SK-N-SH (cell line): ENCODE measurements at regions not wholly inside any gene's neighbourhood (a gene's known extent, or its start where the extent isn't known, plus 50 kb on each side); places are given as distances from the start of the nearest gene placed in this dataset.

Experiments
- CTCF ChIA-PET: fragments of 300-600, 350-600 bp; formaldehyde crosslinking; extraction: SDS; loops from one replicate; lab custom pipeline; 2021; lab: Yijun Ruan, JAX
- POLR2A ChIA-PET: fragments of 350-600 bp; sonication (Branson Sonifier 250); formaldehyde crosslinking; extraction: SDS; loops from one replicate; lab custom pipeline; 2020; ENCODE audit warnings: antibody characterized with exemption, inconsistent platforms; lab: Yijun Ruan, JAX
- DNase-seq: peaks from one replicate; pipeline ENCODE4 v3.0.0; 2012
- H2AFZ ChIP-seq: fragments of 200-600 bp; sonication (generic); 2 replicates; pipeline ENCODE4 v1.8.1; 2016; ENCODE audit warnings: antibody characterized with exemption, mild to moderate bottlenecking, low read depth
- H3F3A ChIP-seq: fragments of 200-600 bp; sonication (generic); replicated peaks from 2 replicates; pipeline ENCODE3; 2016; ENCODE audit warnings: antibody characterized with exemption, mild to moderate bottlenecking; ENCODE audit not compliant: insufficient read depth
- H3K27ac ChIP-seq, 2 experiments: fragments of 200-500 bp in 1 of 2; fragments of 200-600 bp in 1 of 2; sonication (Bioruptor generic) in 1 of 2; sonication (generic), shearing (Covaris generic) in 1 of 2; 2 replicates each; pipeline versions ENCODE4 v1.5.1 to v1.6.1; 2014 to 2016; ENCODE audit warnings: low read depth in 2 of 2, inconsistent platforms in 1 of 2, low read length in 1 of 2, mild to moderate bottlenecking in 1 of 2, mixed read lengths in 1 of 2
- H3K27me3 ChIP-seq: fragments of 200-600 bp; sonication (generic), shearing (Covaris generic); 2 replicates; pipeline ENCODE4 v1.6.1; 2016; ENCODE audit warnings: mixed run types; ENCODE audit not compliant: insufficient read depth
- H3K36me3 ChIP-seq, 2 experiments: fragments of 200-500 bp in 1 of 2; fragments of 200-600 bp in 1 of 2; sonication (Bioruptor generic) in 1 of 2; sonication (generic) in 1 of 2; replicated peaks in 1 of 2; 2 replicates each; pipeline versions ENCODE3 to v1.5.1; 2014 to 2016; ENCODE audit warnings: low read length in 1 of 2, mild to moderate bottlenecking in 1 of 2; ENCODE audit not compliant: insufficient read depth in 2 of 2, control insufficient read depth in 1 of 2
- H3K4me1 ChIP-seq, 2 experiments: fragments of 200-500 bp in 1 of 2; fragments of 200-600 bp in 1 of 2; sonication (Bioruptor generic) in 1 of 2; sonication (generic), shearing (Covaris generic) in 1 of 2; 2 replicates each; pipeline versions ENCODE4 v1.5.1 to v1.6.1; 2014 to 2016; ENCODE audit warnings: low read depth in 1 of 2, low read length in 1 of 2, mixed run types in 1 of 2; ENCODE audit not compliant: insufficient read depth in 2 of 2, control insufficient read depth in 1 of 2
- H3K4me2 ChIP-seq: fragments of 200-600 bp; sonication (generic), shearing (Covaris generic); 2 replicates; pipeline ENCODE4 v1.6.1; 2017; ENCODE audit warnings: mixed run types
- H3K4me3 ChIP-seq, 2 experiments: fragments of 200-500 bp in 1 of 2; fragments of 200-600 bp in 1 of 2; sonication (Bioruptor generic) in 1 of 2; sonication (generic), shearing (Covaris generic) in 1 of 2; 2 replicates each; pipeline versions ENCODE4 v1.5.1 to v1.8.1; 2014 to 2016; ENCODE audit warnings: low read depth in 2 of 2, inconsistent platforms in 1 of 2, low read length in 1 of 2, mild to moderate bottlenecking in 1 of 2, mixed read lengths in 1 of 2, moderate library complexity in 1 of 2
- H3K79me2 ChIP-seq: fragments of 200-600 bp; sonication (generic); 2 replicates; pipeline ENCODE4 v1.8.1; 2017; ENCODE audit warnings: mild to moderate bottlenecking; ENCODE audit not compliant: insufficient read depth
- H3K9ac ChIP-seq: fragments of 200-600 bp; sonication (generic); 2 replicates; pipeline ENCODE4 v1.6.1; 2017; ENCODE audit warnings: mixed run types
- H3K9me2 ChIP-seq: fragments of 200-600 bp; sonication (generic); 2 replicates; pipeline ENCODE4 v1.6.1; 2017; ENCODE audit warnings: mixed run types
- H3K9me3 ChIP-seq: fragments of 200-600 bp; sonication (generic); 2 replicates; pipeline ENCODE4 v1.6.1; 2017; ENCODE audit warnings: mixed run types, mild to moderate bottlenecking, moderate library complexity
- H4K20me1 ChIP-seq: fragments of 200-600 bp; sonication (generic); 2 replicates; pipeline ENCODE4 v1.6.1; 2017; ENCODE audit warnings: mild to moderate bottlenecking, mixed run types; ENCODE audit not compliant: insufficient read depth
- FOXJ3 ChIP-seq: sonication (generic); formaldehyde crosslinking; IDR thresholded peaks from 2 replicates; pipeline ENCODE4 v1.5.1; 2020; ENCODE audit warnings: mild to moderate bottlenecking, missing genetic modification reagents
- GABPA ChIP-seq: IDR thresholded peaks from 2 replicates; pipeline ENCODE4 v1.4.0; 2012; ENCODE audit warnings: low read depth, mild to moderate bottlenecking
- GATA2 ChIP-seq: sonication (generic); formaldehyde crosslinking; IDR thresholded peaks from 2 replicates; pipeline ENCODE4 v1.5.0; 2020; ENCODE audit warnings: mild to moderate bottlenecking, missing genetic modification reagents
- MEF2A ChIP-seq: IDR thresholded peaks from 2 replicates; pipeline ENCODE4 v1.4.0; 2012; ENCODE audit warnings: low read depth, borderline replicate concordance
- MXI1 ChIP-seq: IDR thresholded peaks from 2 replicates; pipeline ENCODE4 v1.6.1; 2012; ENCODE audit warnings: mild to moderate bottlenecking, low read depth, low read length, improper control_type of control experiment
- NRF1 ChIP-seq: IDR thresholded peaks from 2 replicates; pipeline ENCODE4 v1.6.1; 2012; ENCODE audit warnings: low read depth, mild to moderate bottlenecking, low read length
- POLR2AphosphoS5 ChIP-seq: IDR thresholded peaks from 2 replicates; pipeline ENCODE4 v1.6.1; 2012; ENCODE audit warnings: low read depth, low read length
- RCOR1 ChIP-seq: fragments of 150-350 bp; IDR thresholded peaks from 2 replicates; pipeline ENCODE4 v1.6.1; 2017; ENCODE audit warnings: antibody characterized with exemption, low read length
- RFX5 ChIP-seq: IDR thresholded peaks from 2 replicates; pipeline ENCODE4 v1.6.1; 2012; ENCODE audit warnings: mild to moderate bottlenecking, improper control_type of control experiment, low read length
- SIN3A ChIP-seq: IDR thresholded peaks from 2 replicates; pipeline ENCODE4 v1.6.1; 2012; ENCODE audit warnings: low read depth, mild to moderate bottlenecking, low read length, moderate library complexity, borderline replicate concordance
- TAF1 ChIP-seq: IDR thresholded peaks from 2 replicates; pipeline ENCODE4 v1.6.1; 2012; ENCODE audit warnings: low read depth, mild to moderate bottlenecking, low read length, moderate library complexity, borderline replicate concordance
- WGBS: methylation state at CpG from one replicate; pipeline ENCODE4 v1.1.6; 2017; ENCODE audit warnings: low lambda C conversion rate; 5-methylcytosine and 5-hydroxymethylcytosine counted together
- TF ChIP-seq, protein P1 (sequence below): IDR thresholded peaks from 2 replicates; pipeline ENCODE4 v1.4.0; 2012; ENCODE audit warnings: low read depth
- TF ChIP-seq, protein P2 (sequence below): fragments of 150-350 bp; IDR thresholded peaks from 2 replicates; pipeline ENCODE4 v1.6.1; 2016; ENCODE audit warnings: mild to moderate bottlenecking, low read depth, low read length
- TF ChIP-seq, protein P3 (sequence below): IDR thresholded peaks from 2 replicates; pipeline ENCODE4 v1.4.0; 2012; ENCODE audit warnings: low read depth, borderline replicate concordance
- TF ChIP-seq, protein P4 (sequence below): fragments of 200-600 bp; sonication (generic); IDR thresholded peaks from 2 replicates; pipeline ENCODE4 v1.6.1; 2017; ENCODE audit warnings: antibody characterized with exemption, mild to moderate bottlenecking, moderate library complexity
- TF ChIP-seq, protein P5 (sequence below): IDR thresholded peaks from 2 replicates; pipeline ENCODE4 v1.6.1; 2012; ENCODE audit warnings: mild to moderate bottlenecking, low read depth, low read length, moderate library complexity

DNA sequence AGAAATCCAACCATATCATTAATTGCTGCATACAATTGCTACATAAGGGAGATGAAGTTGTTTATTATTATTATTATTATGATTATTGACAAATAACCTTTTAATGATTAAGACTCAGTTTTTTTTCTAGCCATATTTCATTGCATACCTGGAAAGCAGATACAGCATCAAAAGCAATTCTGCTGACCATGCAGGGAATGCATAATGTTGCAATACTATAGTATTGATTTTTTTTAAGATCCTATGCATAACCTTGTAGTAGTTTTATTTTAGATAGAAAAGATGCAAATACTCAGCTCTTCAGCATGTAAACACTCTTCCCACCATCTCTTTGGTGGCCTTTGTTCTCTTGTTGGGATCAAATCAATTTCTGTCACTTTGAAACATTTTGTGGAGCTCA, 300.9 kb upstream of the MAP3K7 start:
- no peaks in the 10 kb centered on the region for H3K9me2 ChIP-seq
- no peaks in the 10 kb centered on the region for H3K4me1 ChIP-seq
- DNase-seq, result no peak
- CTCF ChIA-PET, result no interaction called here
- H3K27me3 ChIP-seq, result no peaks in the 10 kb centered on the region; the same call in 1 of the 2 replicates
- TF ChIP-seq FOXJ3 (CRISPR knock-in tag), result no peak
- TF ChIP-seq RCOR1, result no peak
- no peak for TF ChIP-seq MEF2A
- no peak for TF ChIP-seq MXI1
- no peak for TF ChIP-seq GATA2 (CRISPR knock-in tag)
- no peak for TF ChIP-seq RFX5
- TF ChIP-seq, protein P1, sequence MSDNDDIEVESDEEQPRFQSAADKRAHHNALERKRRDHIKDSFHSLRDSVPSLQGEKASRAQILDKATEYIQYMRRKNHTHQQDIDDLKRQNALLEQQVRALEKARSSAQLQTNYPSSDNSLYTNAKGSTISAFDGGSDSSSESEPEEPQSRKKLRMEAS, result no peak
- TF ChIP-seq, protein P2, sequence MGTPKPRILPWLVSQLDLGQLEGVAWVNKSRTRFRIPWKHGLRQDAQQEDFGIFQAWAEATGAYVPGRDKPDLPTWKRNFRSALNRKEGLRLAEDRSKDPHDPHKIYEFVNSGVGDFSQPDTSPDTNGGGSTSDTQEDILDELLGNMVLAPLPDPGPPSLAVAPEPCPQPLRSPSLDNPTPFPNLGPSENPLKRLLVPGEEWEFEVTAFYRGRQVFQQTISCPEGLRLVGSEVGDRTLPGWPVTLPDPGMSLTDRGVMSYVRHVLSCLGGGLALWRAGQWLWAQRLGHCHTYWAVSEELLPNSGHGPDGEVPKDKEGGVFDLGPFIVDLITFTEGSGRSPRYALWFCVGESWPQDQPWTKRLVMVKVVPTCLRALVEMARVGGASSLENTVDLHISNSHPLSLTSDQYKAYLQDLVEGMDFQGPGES, result no peak
- no peak for TF ChIP-seq POLR2AphosphoS5
- TF ChIP-seq, protein P3, sequence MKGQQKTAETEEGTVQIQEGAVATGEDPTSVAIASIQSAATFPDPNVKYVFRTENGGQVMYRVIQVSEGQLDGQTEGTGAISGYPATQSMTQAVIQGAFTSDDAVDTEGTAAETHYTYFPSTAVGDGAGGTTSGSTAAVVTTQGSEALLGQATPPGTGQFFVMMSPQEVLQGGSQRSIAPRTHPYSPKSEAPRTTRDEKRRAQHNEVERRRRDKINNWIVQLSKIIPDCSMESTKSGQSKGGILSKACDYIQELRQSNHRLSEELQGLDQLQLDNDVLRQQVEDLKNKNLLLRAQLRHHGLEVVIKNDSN, result no peak
- TF ChIP-seq TAF1, result no peak
- TF ChIP-seq, protein P4, sequence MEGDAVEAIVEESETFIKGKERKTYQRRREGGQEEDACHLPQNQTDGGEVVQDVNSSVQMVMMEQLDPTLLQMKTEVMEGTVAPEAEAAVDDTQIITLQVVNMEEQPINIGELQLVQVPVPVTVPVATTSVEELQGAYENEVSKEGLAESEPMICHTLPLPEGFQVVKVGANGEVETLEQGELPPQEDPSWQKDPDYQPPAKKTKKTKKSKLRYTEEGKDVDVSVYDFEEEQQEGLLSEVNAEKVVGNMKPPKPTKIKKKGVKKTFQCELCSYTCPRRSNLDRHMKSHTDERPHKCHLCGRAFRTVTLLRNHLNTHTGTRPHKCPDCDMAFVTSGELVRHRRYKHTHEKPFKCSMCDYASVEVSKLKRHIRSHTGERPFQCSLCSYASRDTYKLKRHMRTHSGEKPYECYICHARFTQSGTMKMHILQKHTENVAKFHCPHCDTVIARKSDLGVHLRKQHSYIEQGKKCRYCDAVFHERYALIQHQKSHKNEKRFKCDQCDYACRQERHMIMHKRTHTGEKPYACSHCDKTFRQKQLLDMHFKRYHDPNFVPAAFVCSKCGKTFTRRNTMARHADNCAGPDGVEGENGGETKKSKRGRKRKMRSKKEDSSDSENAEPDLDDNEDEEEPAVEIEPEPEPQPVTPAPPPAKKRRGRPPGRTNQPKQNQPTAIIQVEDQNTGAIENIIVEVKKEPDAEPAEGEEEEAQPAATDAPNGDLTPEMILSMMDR, result no peak
- H3K9me3 ChIP-seq, result no peaks in the 10 kb centered on the region
- H4K20me1 ChIP-seq, result no peaks in the 10 kb centered on the region
- no peaks in the 10 kb centered on the region for H3K79me2 ChIP-seq
- H3K9ac ChIP-seq, result no peak overlapping the region
- H3F3A ChIP-seq, result no peaks in the 10 kb centered on the region
- no peak overlapping the region for H3K4me2 ChIP-seq
- H2AFZ ChIP-seq, result no peak overlapping the region
- H3K4me3 ChIP-seq, result no peak overlapping the region
- POLR2A ChIA-PET, result no interaction called here
- H3K27ac ChIP-seq, result no peak overlapping the region
- H3K36me3 ChIP-seq, result no peaks in the 10 kb centered on the region

DNA sequence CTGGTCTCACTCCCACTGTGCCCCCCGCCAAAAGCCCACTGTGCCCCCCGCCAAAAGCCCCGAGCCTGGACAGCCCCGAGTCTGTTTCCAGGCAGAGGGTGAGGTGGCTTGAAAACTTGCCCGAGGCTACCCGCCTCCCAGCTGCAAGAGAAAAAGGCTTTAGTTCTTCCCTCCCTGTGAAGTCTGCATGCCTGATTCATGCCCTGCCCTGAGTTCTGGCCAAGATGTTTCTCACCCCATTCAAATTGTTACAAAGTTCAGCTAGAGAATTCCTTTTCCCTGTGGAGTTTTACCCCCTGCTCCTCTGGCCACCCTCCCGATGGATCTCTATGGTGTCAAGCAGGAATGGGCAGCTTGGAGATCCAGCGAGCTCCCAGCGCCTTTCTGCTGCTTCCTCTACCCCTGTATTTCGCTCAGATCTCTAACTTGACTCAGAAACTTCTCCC, 298.8 kb upstream of the MAP3K7 start:
- 34% methylated on average over 7 of the region's 10 CpGs for WGBS
- H3F3A ChIP-seq, result no peaks in the 10 kb centered on the region
- ChIA-PET POLR2A (no interaction called here), CTCF (no interaction called here)
- H3K9me2 ChIP-seq, result no peaks in the 10 kb centered on the region
- H3K9me3 ChIP-seq, result no peaks in the 10 kb centered on the region
- H3K4me3 ChIP-seq, result no peak overlapping the region
- H3K4me1 ChIP-seq, result no peaks in the 10 kb centered on the region
- no peak overlapping the region for H2AFZ ChIP-seq
- H3K27ac ChIP-seq, result no peak overlapping the region
- H3K4me2 ChIP-seq, result no peak overlapping the region
- no peak for DNase-seq
- H4K20me1 ChIP-seq, result no peaks in the 10 kb centered on the region
- H3K79me2 ChIP-seq, result no peaks in the 10 kb centered on the region
- H3K36me3 ChIP-seq, result no peaks in the 10 kb centered on the region
- H3K27me3 ChIP-seq, result no peaks in the 10 kb centered on the region
- no peak overlapping the region for H3K9ac ChIP-seq
- TF ChIP-seq GABPA (no peak), RFX5 (no peak), NRF1 (no peak), SIN3A (no peak)
- TF ChIP-seq, protein P2, result no peak
- TF ChIP-seq, protein P4, result no peak
- TF ChIP-seq, protein P5, sequence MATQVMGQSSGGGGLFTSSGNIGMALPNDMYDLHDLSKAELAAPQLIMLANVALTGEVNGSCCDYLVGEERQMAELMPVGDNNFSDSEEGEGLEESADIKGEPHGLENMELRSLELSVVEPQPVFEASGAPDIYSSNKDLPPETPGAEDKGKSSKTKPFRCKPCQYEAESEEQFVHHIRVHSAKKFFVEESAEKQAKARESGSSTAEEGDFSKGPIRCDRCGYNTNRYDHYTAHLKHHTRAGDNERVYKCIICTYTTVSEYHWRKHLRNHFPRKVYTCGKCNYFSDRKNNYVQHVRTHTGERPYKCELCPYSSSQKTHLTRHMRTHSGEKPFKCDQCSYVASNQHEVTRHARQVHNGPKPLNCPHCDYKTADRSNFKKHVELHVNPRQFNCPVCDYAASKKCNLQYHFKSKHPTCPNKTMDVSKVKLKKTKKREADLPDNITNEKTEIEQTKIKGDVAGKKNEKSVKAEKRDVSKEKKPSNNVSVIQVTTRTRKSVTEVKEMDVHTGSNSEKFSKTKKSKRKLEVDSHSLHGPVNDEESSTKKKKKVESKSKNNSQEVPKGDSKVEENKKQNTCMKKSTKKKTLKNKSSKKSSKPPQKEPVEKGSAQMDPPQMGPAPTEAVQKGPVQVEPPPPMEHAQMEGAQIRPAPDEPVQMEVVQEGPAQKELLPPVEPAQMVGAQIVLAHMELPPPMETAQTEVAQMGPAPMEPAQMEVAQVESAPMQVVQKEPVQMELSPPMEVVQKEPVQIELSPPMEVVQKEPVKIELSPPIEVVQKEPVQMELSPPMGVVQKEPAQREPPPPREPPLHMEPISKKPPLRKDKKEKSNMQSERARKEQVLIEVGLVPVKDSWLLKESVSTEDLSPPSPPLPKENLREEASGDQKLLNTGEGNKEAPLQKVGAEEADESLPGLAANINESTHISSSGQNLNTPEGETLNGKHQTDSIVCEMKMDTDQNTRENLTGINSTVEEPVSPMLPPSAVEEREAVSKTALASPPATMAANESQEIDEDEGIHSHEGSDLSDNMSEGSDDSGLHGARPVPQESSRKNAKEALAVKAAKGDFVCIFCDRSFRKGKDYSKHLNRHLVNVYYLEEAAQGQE, result no peak
